ENCODE measurements at regions not wholly inside any gene's neighbourhood (a gene's known extent, or its start where the extent isn't known, plus 50 kb on each side); places are given as distances from the start of the nearest gene placed in this dataset.
"Not testable (repeated sequence)": the region's sequence is repeated elsewhere in the genome, so short reads cannot be mapped to it uniquely, and the experiment has no call there.

DNA sequence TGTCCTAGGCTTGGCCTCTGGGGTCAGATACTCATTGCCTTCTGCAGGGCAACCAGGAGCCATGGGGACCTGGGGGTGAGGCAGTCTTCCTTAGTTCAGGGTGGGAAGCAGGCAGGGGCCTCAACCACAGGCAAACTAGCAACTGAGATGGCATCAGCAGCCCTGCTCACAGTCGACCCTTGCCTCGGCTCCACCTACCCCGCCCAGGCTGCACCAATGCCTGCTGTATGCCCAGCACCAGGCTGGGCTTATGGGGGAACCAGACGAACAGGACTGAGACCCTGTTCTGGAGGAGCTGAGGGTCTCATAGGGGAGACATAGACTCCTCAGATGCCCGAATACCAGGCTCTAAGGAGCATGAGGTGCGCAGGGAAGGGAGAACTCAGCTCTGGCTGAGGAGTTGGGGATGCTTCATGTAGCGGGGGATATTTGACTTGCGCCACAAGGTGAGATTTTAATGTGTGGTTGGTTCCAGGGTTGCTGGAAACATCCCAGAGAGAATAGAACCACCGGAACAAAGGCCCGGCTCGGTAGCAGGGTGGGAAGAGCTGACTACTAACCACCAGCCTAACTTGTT is 78.4 kb upstream of the GOLGA6L4 start:
- Mint-ChIP-seq H3K27me3 (peaks cover 25 to 33% of the 10 kb centered on the region in 2 donors), H3K4me1 (peaks cover 6 to 21% of the 10 kb centered on the region in 2 donors)
- H3K9me3 Mint-ChIP-seq; H3K4me3 Mint-ChIP-seq; DNase-seq; ATAC-seq (replicated peaks); H3K36me3 Mint-ChIP-seq; H3K27ac Mint-ChIP-seq: not testable (repeated sequence)

GRCh38 chr15:84157857-84158256 is 77.7 kb upstream of the GOLGA6L4 start:
- not testable (repeated sequence) for DNase-seq; ATAC-seq (replicated peaks); H3K4me3 Mint-ChIP-seq; H3K36me3 Mint-ChIP-seq; H3K27ac Mint-ChIP-seq; H3K9me3 Mint-ChIP-seq
- Mint-ChIP-seq H3K27me3 (peaks cover 25 to 33% of the 10 kb centered on the region in 2 donors), H3K4me1 (peaks cover 1 to 13% of the 10 kb centered on the region in 2 donors)

DNA sequence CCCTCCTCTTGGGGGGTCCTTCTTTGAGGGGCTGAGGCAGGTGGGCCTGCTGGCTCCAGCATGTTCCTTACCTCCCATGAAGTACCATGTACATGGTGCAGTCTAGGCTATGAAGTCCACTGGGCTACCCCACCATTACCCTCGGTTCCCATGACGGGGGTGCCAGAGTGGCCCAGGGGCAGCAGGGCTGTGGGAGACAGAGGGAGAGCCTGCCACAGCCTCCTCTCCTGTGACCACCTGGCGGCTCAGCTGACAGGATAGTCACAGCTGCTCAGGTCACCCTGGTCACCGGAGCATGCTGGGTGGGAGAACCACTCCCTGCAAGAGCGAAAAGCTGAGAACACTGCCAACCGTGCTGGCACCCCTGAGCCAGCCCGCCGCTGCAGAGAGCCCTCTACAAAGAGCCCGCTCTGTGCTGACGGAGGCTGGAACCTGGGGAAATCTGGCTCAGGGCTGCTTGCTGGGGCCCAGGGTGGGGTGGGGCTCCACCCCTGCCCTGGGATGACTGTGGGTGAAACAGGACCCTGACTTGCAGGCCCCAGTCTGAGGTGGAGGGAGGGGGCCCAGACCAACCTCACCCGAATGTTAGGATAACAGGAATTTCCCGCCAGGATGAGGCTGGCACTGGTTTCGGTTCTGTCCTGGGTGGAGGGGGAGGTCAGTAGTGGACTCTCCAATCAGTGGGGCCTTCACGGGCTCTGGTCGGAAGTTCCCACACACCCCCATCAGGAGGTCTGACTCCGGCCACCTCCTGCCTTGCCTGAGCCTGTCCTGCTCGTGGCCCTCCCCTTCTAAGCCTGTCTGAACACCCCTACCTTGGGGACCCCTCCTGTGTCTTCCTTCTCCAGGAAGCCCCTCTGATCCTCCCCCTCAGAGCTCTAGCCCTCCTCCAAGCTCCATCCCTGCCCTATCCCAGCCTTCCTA is 76.0 kb upstream of the GOLGA6L4 start:
- H3K27me3 Mint-ChIP-seq: peaks cover 16 to 18% of the 10 kb centered on the region in 2 donors
- not testable (repeated sequence) for H3K4me3 Mint-ChIP-seq; H3K4me1 Mint-ChIP-seq; H3K9me3 Mint-ChIP-seq; ATAC-seq (replicated peaks); DNase-seq; H3K27ac Mint-ChIP-seq; H3K36me3 Mint-ChIP-seq

DNA sequence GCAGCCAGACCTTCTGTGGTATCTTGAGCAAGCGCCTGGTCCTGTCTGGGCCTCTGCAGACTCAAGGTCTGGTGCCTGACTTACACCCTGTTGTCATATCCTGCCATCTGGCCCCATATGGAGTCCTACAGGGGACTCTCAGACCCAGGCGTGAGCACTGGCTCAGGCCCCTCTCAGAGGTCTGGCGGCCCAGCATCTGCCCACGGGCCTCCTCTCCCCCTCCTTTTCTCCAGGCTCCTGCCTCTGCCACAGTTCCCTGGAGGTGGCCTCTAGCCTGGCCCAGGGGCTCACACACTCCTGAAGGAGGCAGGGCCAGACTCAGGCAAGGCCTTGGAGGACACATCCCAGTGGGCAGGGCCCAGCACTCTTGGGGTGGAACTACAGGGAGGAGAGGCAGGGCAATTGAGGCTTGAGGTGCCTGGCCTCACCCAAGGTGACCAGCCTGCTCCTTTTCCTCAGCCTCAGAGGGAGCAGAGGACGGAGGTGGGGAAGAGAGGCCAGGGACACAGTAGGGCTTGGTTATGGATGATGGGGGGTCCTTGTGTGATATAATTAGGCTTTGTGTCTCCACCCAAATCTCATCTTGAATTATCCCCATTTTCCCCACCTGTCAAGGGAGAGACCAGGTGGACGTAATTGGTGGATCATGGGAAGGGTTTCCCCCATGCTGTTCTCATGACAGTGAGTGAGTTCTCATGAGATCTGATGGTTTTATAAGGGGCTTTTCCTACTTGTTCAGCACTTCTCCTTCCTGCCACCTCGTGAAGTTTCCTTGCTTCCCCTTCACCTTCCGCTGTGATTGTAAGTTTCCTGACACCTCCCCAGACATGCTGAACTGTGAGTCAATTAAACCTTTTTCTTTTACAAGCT is 70.9 kb upstream of the GOLGA6L4 start:
- not testable (repeated sequence) for H3K9me3 Mint-ChIP-seq, DNase-seq, H3K4me3 Mint-ChIP-seq, H3K27me3 Mint-ChIP-seq, H3K36me3 Mint-ChIP-seq, H3K27ac Mint-ChIP-seq, H3K4me1 Mint-ChIP-seq
- ATAC-seq (replicated peaks): peak; percentile 27 to 38

DNA sequence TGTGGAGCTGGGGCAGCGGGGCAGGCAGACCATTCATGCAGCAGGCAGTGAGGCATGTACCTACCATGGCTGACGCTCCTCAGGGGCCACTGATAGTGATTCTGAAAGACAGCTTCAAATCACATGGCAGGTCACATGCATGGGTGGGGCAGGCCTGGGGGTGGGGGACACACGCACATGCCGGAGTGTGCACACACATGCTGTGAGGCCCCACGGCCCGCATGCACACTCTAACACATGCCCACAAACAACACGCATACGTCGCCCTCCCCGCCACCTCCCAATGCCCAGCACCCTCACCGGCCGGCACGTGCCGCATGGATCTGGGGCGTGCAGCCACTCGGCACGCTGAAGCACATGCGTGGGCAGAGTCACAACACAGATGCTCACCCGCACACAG is 65.5 kb upstream of the GOLGA6L4 start:
- not testable (repeated sequence) for H3K27ac Mint-ChIP-seq; H3K4me1 Mint-ChIP-seq; H3K27me3 Mint-ChIP-seq; ATAC-seq (replicated peaks); H3K4me3 Mint-ChIP-seq; DNase-seq; H3K9me3 Mint-ChIP-seq; H3K36me3 Mint-ChIP-seq

DNA sequence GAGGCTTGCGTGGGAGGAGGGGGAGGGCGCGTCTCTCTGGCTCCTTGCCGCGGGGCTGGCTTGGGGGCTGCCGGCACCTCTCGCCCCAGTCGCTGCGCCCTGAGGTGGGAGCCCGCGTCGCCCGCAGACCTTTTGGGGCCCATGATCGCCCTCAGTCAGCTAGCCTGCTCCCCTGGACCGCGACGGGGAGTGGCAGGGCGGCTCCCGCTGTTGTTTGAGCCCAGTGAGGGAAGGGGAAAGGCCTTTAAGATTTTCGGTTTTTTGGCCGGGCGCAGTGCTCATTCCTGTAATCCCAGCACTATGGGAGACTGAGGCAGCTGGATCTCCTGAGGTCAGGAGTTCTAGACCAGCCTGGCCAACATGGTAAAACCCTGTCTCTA is 62.4 kb upstream of the GOLGA6L4 start:
- H3K36me3 Mint-ChIP-seq; H3K9me3 Mint-ChIP-seq; DNase-seq; H3K4me1 Mint-ChIP-seq; ATAC-seq (replicated peaks); H3K27me3 Mint-ChIP-seq; H3K27ac Mint-ChIP-seq; H3K4me3 Mint-ChIP-seq: not testable (repeated sequence)

Measured in stimulated activated naive B cell treated with anti-CD40 and anti-IgM and Interleukin-4, amounts not matched to agents 10 μg/mL and 1 μg/mL and 100 μg/mL, for 72 hours (primary cell).